Astrocyte (in vitro differentiated cells and primary cell): ENCODE measurements at regions not wholly inside any gene's neighbourhood (a gene's known extent, or its start where the extent isn't known, plus 50 kb on each side); places are given as distances from the start of the nearest gene placed in this dataset.

Source experiments
- DNase-seq: peaks from one replicate; pipeline ENCODE4 v3.0.0-alpha.2; 2010; ENCODE audit warnings: low read depth
- FAIRE-seq: peaks from 2 replicates; lab custom pipeline; 2011; peaks lifted over from hg19 to GRCh38; lab: Jason Lieb, UNC
- H2AFZ ChIP-seq: 2 replicates; pipeline ENCODE4 v1.6.0; 2012; ENCODE audit warnings: low read depth, low read length, inconsistent platforms
- H3K27ac ChIP-seq: 2 replicates; pipeline ENCODE4 v1.5.1; 2011; ENCODE audit warnings: low read depth, low read length, inconsistent platforms
- H3K27me3 ChIP-seq: 2 replicates; pipeline ENCODE4 v1.6.0; 2011; ENCODE audit warnings: low read length, inconsistent platforms; ENCODE audit not compliant: insufficient read depth
- H3K36me3 ChIP-seq: 2 replicates; pipeline ENCODE4 v1.5.1; 2011; ENCODE audit warnings: low read length, inconsistent platforms; ENCODE audit not compliant: insufficient read depth
- H3K4me1 ChIP-seq: 2 replicates; pipeline ENCODE4 v1.5.1; 2011; ENCODE audit warnings: low read length, inconsistent platforms; ENCODE audit not compliant: insufficient read depth
- H3K4me2 ChIP-seq: 2 replicates; pipeline ENCODE4 v1.6.0; 2012; ENCODE audit warnings: low read length, inconsistent platforms
- H3K4me3 ChIP-seq: 2 replicates; pipeline ENCODE4 v1.5.1; 2011; ENCODE audit warnings: low read depth, mild to moderate bottlenecking, low read length, inconsistent platforms; ENCODE audit not compliant: insufficient read depth
- H3K79me2 ChIP-seq: 2 replicates; pipeline ENCODE4 v1.6.0; 2012; ENCODE audit warnings: mild to moderate bottlenecking, low read length, inconsistent platforms; ENCODE audit not compliant: insufficient read depth
- H3K9ac ChIP-seq: 2 replicates; pipeline ENCODE4 v1.6.0; 2012; ENCODE audit warnings: mild to moderate bottlenecking, low read length, inconsistent platforms
- H3K9me3 ChIP-seq: 2 replicates; pipeline ENCODE4 v1.5.1; 2012; ENCODE audit warnings: low read depth, mild to moderate bottlenecking, low read length, inconsistent platforms; ENCODE audit not compliant: insufficient read depth
- H4K20me1 ChIP-seq: 2 replicates; pipeline ENCODE4 v1.6.0; 2012; ENCODE audit warnings: low read length, inconsistent platforms; ENCODE audit not compliant: insufficient read depth
- H3K27ac Mint-ChIP-seq: one replicate; pipeline ENCODE4 v1.8.0; 2021; ENCODE audit warnings: mild to moderate bottlenecking, mixed read lengths; ENCODE audit not compliant: unreplicated experiment
- H3K27me3 Mint-ChIP-seq: one replicate; pipeline ENCODE4 v1.8.0; 2021; ENCODE audit warnings: low read depth, mixed read lengths; ENCODE audit not compliant: unreplicated experiment
- H3K36me3 Mint-ChIP-seq: one replicate; pipeline ENCODE4 v1.8.0; 2021; ENCODE audit warnings: low read depth, mixed read lengths; ENCODE audit not compliant: unreplicated experiment
- H3K4me1 Mint-ChIP-seq: one replicate; pipeline ENCODE4 v1.8.0; 2021; ENCODE audit warnings: low read depth, mixed read lengths; ENCODE audit not compliant: unreplicated experiment
- H3K4me3 Mint-ChIP-seq: one replicate; pipeline ENCODE4 v1.8.0; 2021; ENCODE audit warnings: mild to moderate bottlenecking, moderate library complexity, mixed read lengths; ENCODE audit not compliant: unreplicated experiment
- H3K9me3 Mint-ChIP-seq: one replicate; pipeline ENCODE4 v1.8.0; 2021; ENCODE audit warnings: mild to moderate bottlenecking, mixed read lengths; ENCODE audit not compliant: unreplicated experiment
- EZH2 ChIP-seq: IDR thresholded peaks from 2 replicates; pipeline ENCODE4 v1.6.1; 2012; ENCODE audit warnings: mild to moderate bottlenecking, low read length, inconsistent platforms; ENCODE audit not compliant: insufficient read depth
- TF ChIP-seq, protein P1 (sequence below): IDR thresholded peaks from 2 replicates; pipeline ENCODE4 v1.5.1; 2011; ENCODE audit warnings: low read depth, mild to moderate bottlenecking, inconsistent platforms, low read length, moderate library complexity; ENCODE audit not compliant: insufficient read depth

DNA sequence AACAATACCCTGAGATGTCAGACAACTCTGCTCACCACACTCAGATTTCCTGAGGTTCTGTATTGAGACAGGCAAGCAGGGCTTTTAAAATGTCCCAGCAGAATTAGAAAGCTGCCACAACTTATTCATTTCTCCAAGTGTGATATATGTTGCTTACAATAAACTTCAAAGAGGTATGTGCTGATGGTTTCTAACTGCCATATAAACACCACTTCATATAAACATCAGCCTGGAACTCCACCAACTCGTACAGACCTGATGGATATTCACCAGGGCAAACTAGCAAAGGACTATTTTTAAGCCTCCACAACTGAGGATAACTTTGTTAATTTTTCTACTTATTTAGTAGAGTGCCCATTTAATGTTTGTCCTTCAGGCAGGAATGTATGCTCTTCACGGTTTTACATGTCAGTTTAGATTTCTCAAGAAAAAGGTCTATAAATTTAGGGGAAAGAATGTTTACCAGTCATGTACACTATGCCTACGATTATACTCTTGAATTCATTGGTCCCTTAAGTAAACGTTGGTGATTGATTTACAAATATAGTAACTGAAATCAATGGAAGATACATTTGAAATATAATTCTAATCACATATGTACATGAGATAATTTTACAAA is 109.6 kb upstream of the ABI3BP start:
- no peaks in the 10 kb centered on the region for H3K36me3 Mint-ChIP-seq
- no peak overlapping the region for H3K4me2 ChIP-seq
- no peaks in the 10 kb centered on the region for H4K20me1 ChIP-seq
- no peaks in the 10 kb centered on the region for H3K27me3 ChIP-seq
- TF ChIP-seq EZH2 = no peak
- TF ChIP-seq, protein P1, sequence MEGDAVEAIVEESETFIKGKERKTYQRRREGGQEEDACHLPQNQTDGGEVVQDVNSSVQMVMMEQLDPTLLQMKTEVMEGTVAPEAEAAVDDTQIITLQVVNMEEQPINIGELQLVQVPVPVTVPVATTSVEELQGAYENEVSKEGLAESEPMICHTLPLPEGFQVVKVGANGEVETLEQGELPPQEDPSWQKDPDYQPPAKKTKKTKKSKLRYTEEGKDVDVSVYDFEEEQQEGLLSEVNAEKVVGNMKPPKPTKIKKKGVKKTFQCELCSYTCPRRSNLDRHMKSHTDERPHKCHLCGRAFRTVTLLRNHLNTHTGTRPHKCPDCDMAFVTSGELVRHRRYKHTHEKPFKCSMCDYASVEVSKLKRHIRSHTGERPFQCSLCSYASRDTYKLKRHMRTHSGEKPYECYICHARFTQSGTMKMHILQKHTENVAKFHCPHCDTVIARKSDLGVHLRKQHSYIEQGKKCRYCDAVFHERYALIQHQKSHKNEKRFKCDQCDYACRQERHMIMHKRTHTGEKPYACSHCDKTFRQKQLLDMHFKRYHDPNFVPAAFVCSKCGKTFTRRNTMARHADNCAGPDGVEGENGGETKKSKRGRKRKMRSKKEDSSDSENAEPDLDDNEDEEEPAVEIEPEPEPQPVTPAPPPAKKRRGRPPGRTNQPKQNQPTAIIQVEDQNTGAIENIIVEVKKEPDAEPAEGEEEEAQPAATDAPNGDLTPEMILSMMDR = no peak
- H3K27me3 Mint-ChIP-seq = no peaks in the 10 kb centered on the region
- H2AFZ ChIP-seq = no peak overlapping the region
- no peaks in the 10 kb centered on the region for H3K79me2 ChIP-seq
- H3K9me3 ChIP-seq = no peaks in the 10 kb centered on the region
- no peak for DNase-seq
- H3K4me1 Mint-ChIP-seq = no peaks in the 10 kb centered on the region
- H3K27ac ChIP-seq = no peak overlapping the region
- no peak overlapping the region for H3K9ac ChIP-seq
- H3K36me3 ChIP-seq = no peaks in the 10 kb centered on the region
- no peaks in the 10 kb centered on the region for H3K4me1 ChIP-seq
- no peak overlapping the region for H3K27ac Mint-ChIP-seq
- H3K9me3 Mint-ChIP-seq = peaks cover 2% of the 10 kb centered on the region
- H3K4me3 ChIP-seq = no peak overlapping the region
- H3K4me3 Mint-ChIP-seq = no peak overlapping the region
- FAIRE-seq = no peak

DNA sequence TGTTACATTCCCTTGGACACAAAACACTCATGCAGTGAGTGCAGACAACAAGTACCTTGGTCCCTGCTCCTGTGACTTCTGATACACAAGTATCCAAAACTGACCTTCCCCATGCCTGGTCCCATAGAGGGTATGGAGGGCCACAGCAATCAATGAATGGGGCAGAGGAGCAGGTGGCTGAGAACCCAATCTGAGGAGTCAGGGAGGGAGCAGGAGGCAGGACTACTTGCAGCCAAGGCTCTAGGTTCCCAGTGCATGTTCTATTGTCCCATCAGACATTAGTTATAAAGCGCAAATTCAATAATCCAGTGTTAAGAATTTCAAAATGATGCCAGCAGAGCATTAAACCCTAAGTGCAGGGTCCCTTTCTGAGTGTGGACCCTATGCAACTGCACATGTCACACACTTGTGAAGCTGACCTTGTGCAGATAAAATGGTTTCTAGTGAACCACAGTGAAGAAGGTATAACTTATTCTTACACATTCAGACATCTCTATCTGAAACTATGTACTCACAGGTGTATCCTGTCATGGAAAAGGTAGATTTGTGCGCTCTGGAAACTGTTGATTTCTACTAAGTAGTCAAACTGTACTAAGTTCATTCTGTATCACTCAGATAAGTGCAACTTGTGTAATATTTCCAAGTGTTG is 107.3 kb upstream of the ABI3BP start:
- H4K20me1 ChIP-seq = no peaks in the 10 kb centered on the region

DNA sequence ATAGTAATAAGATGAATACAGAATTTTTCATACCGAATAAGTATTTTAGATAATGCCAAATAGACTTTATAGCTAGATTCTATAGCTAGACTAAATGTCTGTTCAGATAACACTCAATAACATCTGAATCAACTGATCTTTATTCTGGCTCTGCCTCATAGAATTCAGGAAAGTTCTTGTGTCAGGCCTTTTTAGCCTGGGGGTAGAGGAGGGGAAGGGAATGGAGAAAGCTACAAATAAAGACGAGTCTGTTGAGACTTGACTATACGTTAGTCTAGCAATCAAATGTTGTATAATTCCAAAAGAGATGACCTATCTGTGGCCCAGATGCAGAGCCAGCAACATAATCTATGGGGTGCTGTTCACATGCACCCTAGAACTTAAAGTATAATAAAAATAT is 106.6 kb upstream of the ABI3BP start:
- no peaks in the 10 kb centered on the region for H3K9me3 ChIP-seq
- H3K9ac ChIP-seq = no peak overlapping the region
- H3K79me2 ChIP-seq = no peaks in the 10 kb centered on the region
- H3K36me3 Mint-ChIP-seq = no peaks in the 10 kb centered on the region
- H3K4me2 ChIP-seq = no peak overlapping the region
- DNase-seq = no peak
- no peaks in the 10 kb centered on the region for H3K4me1 Mint-ChIP-seq
- no peak overlapping the region for H3K4me3 ChIP-seq
- H3K27me3 ChIP-seq = no peaks in the 10 kb centered on the region
- H3K36me3 ChIP-seq = no peaks in the 10 kb centered on the region
- no peak overlapping the region for H3K4me3 Mint-ChIP-seq
- H3K27ac Mint-ChIP-seq = no peak overlapping the region
- H4K20me1 ChIP-seq = no peaks in the 10 kb centered on the region
- no peaks in the 10 kb centered on the region for H3K27me3 Mint-ChIP-seq
- no peaks in the 10 kb centered on the region for H3K4me1 ChIP-seq
- no peak for FAIRE-seq
- no peaks in the 10 kb centered on the region for H3K9me3 Mint-ChIP-seq
- H2AFZ ChIP-seq = no peak overlapping the region
- TF ChIP-seq, protein P1 = no peak
- no peak for TF ChIP-seq EZH2
- H3K27ac ChIP-seq = no peak overlapping the region

More for the DNA sequence above, 107.3 kb upstream of the ABI3BP start:
- H3K4me1 Mint-ChIP-seq = no peaks in the 10 kb centered on the region
- Histone ChIP-seq H3K36me3 (no peaks in the 10 kb centered on the region), H3K4me2 (no peak overlapping the region), H3K4me1 (no peaks in the 10 kb centered on the region), H3K9me3 (no peaks in the 10 kb centered on the region), H3K27ac (no peak overlapping the region), H3K4me3 (no peak overlapping the region), H3K9ac (no peak overlapping the region), H2AFZ (no peak overlapping the region), H3K79me2 (no peaks in the 10 kb centered on the region), H3K27me3 (no peaks in the 10 kb centered on the region)
- H3K27ac Mint-ChIP-seq = no peak overlapping the region
- DNase-seq (no peak), FAIRE-seq (no peak)
- no peaks in the 10 kb centered on the region for H3K27me3 Mint-ChIP-seq
- no peak for TF ChIP-seq EZH2
- H3K36me3 Mint-ChIP-seq = no peaks in the 10 kb centered on the region
- no peak overlapping the region for H3K4me3 Mint-ChIP-seq
- H3K9me3 Mint-ChIP-seq = no peaks in the 10 kb centered on the region
